CD14-positive monocyte (primary cell): ENCODE measurements at regions not wholly inside any gene's neighbourhood (a gene's known extent, or its start where the extent isn't known, plus 50 kb on each side); places are given as distances from the start of the nearest gene placed in this dataset.

ENCODE experiments used
- DNase-seq, 3 donors: peaks; one replicate each; pipeline ENCODE4 v3.0.0-alpha.2; 2011 to 2022
- H2AFZ ChIP-seq: 2 replicates; pipeline ENCODE4 v1.6.0; 2012; ENCODE audit warnings: mild to moderate bottlenecking, low read depth, low read length, inconsistent platforms; ENCODE audit not compliant: insufficient read depth, poor library complexity, severe bottlenecking
- H3K27ac ChIP-seq, 2 donors: 1 replicate in 1 of 2; 2 replicates in 1 of 2; pipeline ENCODE4 v1.5.1; 2012 to 2013; ENCODE audit warnings: low read length in 2 of 2, control low read depth in 1 of 2, inconsistent platforms in 1 of 2, low read depth in 1 of 2, mild to moderate bottlenecking in 1 of 2
- H3K27me3 ChIP-seq, 2 donors: one replicate each; pipeline versions ENCODE4 v1.6.0 to v1.6.1; 2011 to 2013; ENCODE audit warnings: low read length in 2 of 2; ENCODE audit not compliant: control insufficient read depth in 2 of 2, insufficient read depth in 2 of 2
- H3K36me3 ChIP-seq, 2 donors: replicated peaks in 1 of 2; 1 replicate in 1 of 2; 2 replicates in 1 of 2; pipeline versions ENCODE4 v1.5.1 to v1.6.1; 2012 to 2013; ENCODE audit warnings: low read length in 2 of 2, control low read depth in 1 of 2, inconsistent platforms in 1 of 2, mild to moderate bottlenecking in 1 of 2; ENCODE audit not compliant: insufficient read depth in 2 of 2, control insufficient read depth in 1 of 2
- H3K4me1 ChIP-seq, 2 donors: 1 replicate in 1 of 2; 2 replicates in 1 of 2; pipeline versions ENCODE4 v1.5.1 to v1.6.1; 2012 to 2013; ENCODE audit warnings: low read length in 2 of 2, control low read depth in 1 of 2, inconsistent platforms in 1 of 2, mild to moderate bottlenecking in 1 of 2, moderate library complexity in 1 of 2; ENCODE audit not compliant: insufficient read depth in 2 of 2, control insufficient read depth in 1 of 2
- H3K4me2 ChIP-seq: replicated peaks from 2 replicates; pipeline ENCODE3; 2012; ENCODE audit warnings: low read length, moderate library complexity, mild to moderate bottlenecking; ENCODE audit not compliant: poor library complexity, severe bottlenecking; ENCODE audit errors: extremely low read depth
- H3K4me3 ChIP-seq, 3 experiments: fragments of 200-600 bp in 1 of 3; sonication (generic) in 1 of 3; replicated peaks in 1 of 3; 1 replicate in 2 of 3; 2 replicates in 1 of 3; pipeline ENCODE4 v1.5.1; 2011 to 2013; ENCODE audit warnings: low read length in 3 of 3, mild to moderate bottlenecking in 3 of 3, control low read depth in 2 of 3, low read depth in 2 of 3, inconsistent platforms in 1 of 3, moderate library complexity in 1 of 3
- H3K79me2 ChIP-seq: 2 replicates; pipeline ENCODE4 v1.6.0; 2012; ENCODE audit warnings: mild to moderate bottlenecking, control low read depth, inconsistent platforms, low read length, moderate library complexity; ENCODE audit not compliant: insufficient read depth
- H3K9ac ChIP-seq: 2 replicates; pipeline ENCODE4 v1.6.0; 2017; ENCODE audit warnings: low read length, mild to moderate bottlenecking; ENCODE audit not compliant: insufficient read depth, poor library complexity, severe bottlenecking
- H3K9me3 ChIP-seq, 2 donors: replicated peaks in 1 of 2; 1 replicate in 1 of 2; 2 replicates in 1 of 2; pipeline versions ENCODE4 v1.5.1 to v1.6.1; 2012 to 2013; ENCODE audit warnings: low read length in 2 of 2, control low read depth in 1 of 2; ENCODE audit not compliant: control insufficient read depth in 1 of 2, insufficient read depth in 1 of 2
- H4K20me1 ChIP-seq: 2 replicates; pipeline ENCODE4 v1.6.0; 2012; ENCODE audit warnings: mild to moderate bottlenecking, low read length, control low read depth, moderate library complexity; ENCODE audit not compliant: insufficient read depth
- H3K27ac Mint-ChIP-seq, 7 donors: one replicate each; pipeline ENCODE4 v1.8.0; 2020; ENCODE audit warnings: mild to moderate bottlenecking in 7 of 7, mixed read lengths in 7 of 7, moderate library complexity in 6 of 7, inconsistent platforms in 2 of 7
- H3K27me3 Mint-ChIP-seq, 3 donors: one replicate each; pipeline ENCODE4 v1.8.0; 2021 to 2022; ENCODE audit warnings: low read depth in 3 of 3, mild to moderate bottlenecking in 3 of 3, mixed read lengths in 3 of 3, moderate library complexity in 3 of 3, inconsistent platforms in 1 of 3
- H3K36me3 Mint-ChIP-seq, 2 donors: one replicate each; pipeline ENCODE4 v1.8.0; 2020; ENCODE audit warnings: mixed read lengths in 2 of 2, inconsistent platforms in 1 of 2, mild to moderate bottlenecking in 1 of 2
- H3K4me1 Mint-ChIP-seq: one replicate; pipeline ENCODE4 v1.8.0; 2020; ENCODE audit warnings: mild to moderate bottlenecking, mixed read lengths
- H3K4me3 Mint-ChIP-seq, 2 donors: one replicate each; pipeline ENCODE4 v1.8.0; 2020; ENCODE audit warnings: mild to moderate bottlenecking in 2 of 2, mixed read lengths in 2 of 2, moderate library complexity in 1 of 2
- H3K9me3 Mint-ChIP-seq, 7 donors: one replicate each; pipeline ENCODE4 v1.8.0; 2020 to 2022; ENCODE audit warnings: mixed read lengths in 7 of 7, mild to moderate bottlenecking in 6 of 7, moderate library complexity in 6 of 7, inconsistent platforms in 2 of 7
- CTCF ChIP-seq: fragments of 200-600 bp; IDR thresholded peaks from one replicate; pipeline ENCODE4 v1.8.0; 2022; ENCODE audit warnings: antibody characterized with exemption, mild to moderate bottlenecking
- WGBS: methylation state at CpG from one replicate; pipeline ENCODE4 v1.1.5; 2013; ENCODE audit warnings: missing lambda C conversion rate; ENCODE audit not compliant: insufficient coverage; 5-methylcytosine and 5-hydroxymethylcytosine counted together
- intact Hi-C, 2 donors: fragments of 100-400 bp; cut with micrococcal nuclease; formaldehyde crosslinking; loops; one replicate each; pipeline versions ENCODE4 v1.15.0 to v1.15.1; 2023

- Histone ChIP-seq H3K9me3 (no peaks in the 10 kb centered on the region), H3K27me3 (no peaks in the 10 kb centered on the region), H3K79me2 (no peaks in the 10 kb centered on the region), H3K27ac (no peak overlapping the region), H3K9ac (no peak overlapping the region), H3K4me2 (no peak overlapping the region), H3K4me1 (peaks cover 4 to 11% of the 10 kb centered on the region in 2 donors), H3K36me3 (no peaks in the 10 kb centered on the region), H2AFZ (no peak overlapping the region), H3K4me3 (no peak overlapping the region), H4K20me1 (no peaks in the 10 kb centered on the region)
- WGBS, result 80% methylated on average over 2 of the region's 2 CpGs
- Mint-ChIP-seq H3K36me3 (no peaks in the 10 kb centered on the region), H3K4me1 (peaks cover 19% of the 10 kb centered on the region), H3K27ac (no peak overlapping the region), H3K9me3 (peaks cover 0 to 2% (median 0%) of the 10 kb centered on the region in 7 donors), H3K4me3 (no peak overlapping the region), H3K27me3 (peaks cover 3 to 5% (median 5%) of the 10 kb centered on the region in 3 donors)
- TF ChIP-seq CTCF, result no peak
- no peak for DNase-seq
- intact Hi-C loops, result no loop called here
These were observed 64.0 kb upstream of the POU2AF1 start for GRCh38 chr11:111443032-111443431.

- TF ChIP-seq CTCF, result no peak
- Histone ChIP-seq H3K27me3 (no peaks in the 10 kb centered on the region), H3K36me3 (no peaks in the 10 kb centered on the region), H4K20me1 (no peaks in the 10 kb centered on the region), H3K4me2 (no peak overlapping the region), H3K9ac (no peak overlapping the region), H3K4me1 (peaks cover 4 to 6% of the 10 kb centered on the region in 2 donors), H3K79me2 (no peaks in the 10 kb centered on the region), H2AFZ (no peak overlapping the region), H3K4me3 (no peak overlapping the region), H3K9me3 (no peaks in the 10 kb centered on the region), H3K27ac (no peak overlapping the region)
- intact Hi-C loops, result no loop called here
- DNase-seq, result peak in 1 of 3 donors; percentile 13
- Mint-ChIP-seq H3K36me3 (no peaks in the 10 kb centered on the region), H3K9me3 (peaks cover 0 to 2% (median 0%) of the 10 kb centered on the region in 7 donors), H3K4me3 (no peak overlapping the region), H3K27me3 (peaks cover 3 to 10% (median 3%) of the 10 kb centered on the region in 3 donors), H3K4me1 (peaks cover 20% of the 10 kb centered on the region), H3K27ac (peak overlapping the region in 1 of 7 donors; percentile 0)
- 95% methylated on average over 3 of the region's 8 CpGs for WGBS
These were observed 62.4 kb upstream of the POU2AF1 start for GRCh38 chr11:111441443-111441842.
